Suppressor macrophage treated with lipopolysaccharide for 4 hours (primary cell): ENCODE measurements at regions not wholly inside any gene's neighbourhood (a gene's known extent, or its start where the extent isn't known, plus 50 kb on each side); places are given as distances from the start of the nearest gene placed in this dataset.
A peak's percentile ranks its signal among the peaks of the same experiment; 100 is the strongest.
"Not testable (repeated sequence)": the region's sequence is repeated elsewhere in the genome, so short reads cannot be mapped to it uniquely, and the experiment has no call there.

Source experiments
- DNase-seq: peaks from one replicate; pipeline ENCODE4 v3.0.0-alpha.2; 2020

- DNase-seq, result no peak
Observed at GRCh38 chr11:22078063-22078462, 114.8 kb upstream of the ANO5 start.

- DNase-seq, result no peak
Observed at GRCh38 chr11:22079133-22079872, 113.6 kb upstream of the ANO5 start.

GRCh38 chr11:22082178-22082577 is 110.7 kb upstream of the ANO5 start:
- DNase-seq, result no peak

- DNase-seq, result no peak
Observed at GRCh38 chr11:22082788-22083187, 110.1 kb upstream of the ANO5 start.

- no peak for DNase-seq
Observed at GRCh38 chr11:22084056-22084455, 108.8 kb upstream of the ANO5 start.

- no peak for DNase-seq
Observed at GRCh38 chr11:22084564-22084963, 108.3 kb upstream of the ANO5 start.

- no peak for DNase-seq
Observed at GRCh38 chr11:22089609-22090008, 103.3 kb upstream of the ANO5 start.

- DNase-seq, result no peak
Observed at GRCh38 chr11:22106566-22106965, 86.3 kb upstream of the ANO5 start.

GRCh38 chr11:22115470-22116029 is 77.3 kb upstream of the ANO5 start:
- no peak for DNase-seq

GRCh38 chr11:22127981-22128380 is 64.9 kb upstream of the ANO5 start:
- not testable (repeated sequence) for DNase-seq

GRCh38 chr11:22130462-22131053 is 62.3 kb upstream of the ANO5 start:
- DNase-seq, result peak; percentile 32

- peak; percentile 13 for DNase-seq
Observed at GRCh38 chr11:22133776-22134175, 59.1 kb upstream of the ANO5 start.

- DNase-seq, result no peak
Observed at GRCh38 chr11:22138264-22138663, 54.6 kb upstream of the ANO5 start.
